ENCODE measurements at regions not wholly inside any gene's neighbourhood (a gene's known extent, or its start where the extent isn't known, plus 50 kb on each side); places are given as distances from the start of the nearest gene placed in this dataset.

- no peaks in the 10 kb centered on the region for H3K36me3 ChIP-seq (ENCODE audit: control insufficient read depth, insufficient read depth, low read length)
These were observed 194.8 kb upstream of the MRPS30 start for GRCh38 chr5:44613936-44614335.

GRCh38 chr5:44605926-44606325, 202.8 kb upstream of the MRPS30 start:
- H3K9me3 ChIP-seq (ENCODE audit: control insufficient read depth, insufficient read depth, low read depth, low read length) = no peaks in the 10 kb centered on the region
- no peaks in the 10 kb centered on the region for H3K79me2 ChIP-seq (ENCODE audit: control insufficient read depth, insufficient read depth, low read length)
- no peaks in the 10 kb centered on the region for H3K36me3 ChIP-seq (ENCODE audit: control insufficient read depth, insufficient read depth, low read length)
- TF ChIP-seq CTCF (conservative IDR thresholded peaks at IDR 0.05 in 1 of 2, IDR thresholded peaks at IDR 0.05 in 1 of 2; ENCODE audit: low read depth in 1 of 2, low read length in 2 of 2) (no peak), EZH2 (IDR thresholded peaks at IDR 0.05; ENCODE audit: low read length, missing control alignments) (no peak)
- no peaks in the 10 kb centered on the region for H3K27me3 ChIP-seq (ENCODE audit: control insufficient read depth, insufficient read depth, low read length)
- no peaks in the 10 kb centered on the region for H3K4me1 ChIP-seq (ENCODE audit: control insufficient read depth, extremely low read depth, insufficient read depth, low read length)
- no peak overlapping the region for H3K4me3 ChIP-seq (replicated peaks in 1 of 4; ENCODE audit: control extremely low read depth in 1 of 4, insufficient read depth in 1 of 4, low read depth in 3 of 4, low read length in 4 of 4)
- no peak for DNase-seq (ENCODE audit: low read depth in 2 of 2)
- no peak overlapping the region for H3K9ac ChIP-seq (ENCODE audit: insufficient read depth, low read length)
- H3K27ac ChIP-seq (ENCODE audit: insufficient read depth, low read length) = no peak overlapping the region
- no peak overlapping the region for H3K4me2 ChIP-seq (ENCODE audit: extremely low read depth, insufficient read depth, low read length)
- no peak overlapping the region for H2AFZ ChIP-seq (ENCODE audit: low read length)
- no peaks in the 10 kb centered on the region for H4K20me1 ChIP-seq (ENCODE audit: control insufficient read depth, extremely low read depth, insufficient read depth, low read length)

More at GRCh38 chr5:44613936-44614335, 194.8 kb upstream of the MRPS30 start:
- no peaks in the 10 kb centered on the region for H3K27me3 ChIP-seq (ENCODE audit: control insufficient read depth, insufficient read depth, low read length)
- no peak overlapping the region for H2AFZ ChIP-seq (ENCODE audit: low read length)
- no peaks in the 10 kb centered on the region for H3K79me2 ChIP-seq (ENCODE audit: control insufficient read depth, insufficient read depth, low read length)
- no peak overlapping the region for H3K4me3 ChIP-seq (replicated peaks in 1 of 4; ENCODE audit: control extremely low read depth in 1 of 4, insufficient read depth in 1 of 4, low read depth in 3 of 4, low read length in 4 of 4)
- H3K27ac ChIP-seq (ENCODE audit: insufficient read depth, low read length) = no peak overlapping the region
- H3K9ac ChIP-seq (ENCODE audit: insufficient read depth, low read length) = no peak overlapping the region
- DNase-seq (ENCODE audit: low read depth in 2 of 2) = no peak
- H3K9me3 ChIP-seq (ENCODE audit: control insufficient read depth, insufficient read depth, low read depth, low read length) = no peaks in the 10 kb centered on the region
- no peaks in the 10 kb centered on the region for H3K4me1 ChIP-seq (ENCODE audit: control insufficient read depth, extremely low read depth, insufficient read depth, low read length)
- no peaks in the 10 kb centered on the region for H4K20me1 ChIP-seq (ENCODE audit: control insufficient read depth, extremely low read depth, insufficient read depth, low read length)
- H3K4me2 ChIP-seq (ENCODE audit: extremely low read depth, insufficient read depth, low read length) = no peak overlapping the region
- TF ChIP-seq EZH2 (IDR thresholded peaks at IDR 0.05; ENCODE audit: low read length, missing control alignments) (no peak), CTCF (conservative IDR thresholded peaks at IDR 0.05 in 1 of 2, IDR thresholded peaks at IDR 0.05 in 1 of 2; ENCODE audit: low read depth in 1 of 2, low read length in 2 of 2) (no peak)

- Histone ChIP-seq H3K27ac (ENCODE audit: insufficient read depth, low read length) (no peak overlapping the region), H3K4me2 (ENCODE audit: extremely low read depth, insufficient read depth, low read length) (no peak overlapping the region), H3K27me3 (ENCODE audit: control insufficient read depth, insufficient read depth, low read length) (no peaks in the 10 kb centered on the region), H3K36me3 (ENCODE audit: control insufficient read depth, insufficient read depth, low read length) (no peaks in the 10 kb centered on the region), H4K20me1 (ENCODE audit: control insufficient read depth, extremely low read depth, insufficient read depth, low read length) (no peaks in the 10 kb centered on the region), H3K4me3 (replicated peaks in 1 of 4; ENCODE audit: control extremely low read depth in 1 of 4, insufficient read depth in 1 of 4, low read depth in 3 of 4, low read length in 4 of 4) (no peak overlapping the region), H2AFZ (ENCODE audit: low read length) (no peak overlapping the region), H3K9ac (ENCODE audit: insufficient read depth, low read length) (no peak overlapping the region), H3K9me3 (ENCODE audit: control insufficient read depth, insufficient read depth, low read depth, low read length) (no peaks in the 10 kb centered on the region), H3K4me1 (ENCODE audit: control insufficient read depth, extremely low read depth, insufficient read depth, low read length) (no peaks in the 10 kb centered on the region), H3K79me2 (ENCODE audit: control insufficient read depth, insufficient read depth, low read length) (no peaks in the 10 kb centered on the region)
- no peak for DNase-seq (ENCODE audit: low read depth in 2 of 2)
- TF ChIP-seq CTCF (conservative IDR thresholded peaks at IDR 0.05 in 1 of 2, IDR thresholded peaks at IDR 0.05 in 1 of 2; ENCODE audit: low read depth in 1 of 2, low read length in 2 of 2) = no peak
- TF ChIP-seq EZH2 (IDR thresholded peaks at IDR 0.05; ENCODE audit: low read length, missing control alignments) = no peak
These were observed 205.1 kb upstream of the MRPS30 start for GRCh38 chr5:44603496-44604272.
